Neural progenitor cell (in vitro differentiated cells): ENCODE measurements at regions not wholly inside any gene's neighbourhood (a gene's known extent, or its start where the extent isn't known, plus 50 kb on each side); places are given as distances from the start of the nearest gene placed in this dataset.

Experiments used
- DNase-seq: peaks from one replicate; pipeline ENCODE4 v3.0.0-alpha.2; 2016; ENCODE audit warnings: low spot score
- H2AFZ ChIP-seq: fragments of 200-600 bp; sonication (generic); replicated peaks from 2 replicates; pipeline ENCODE4 v1.6.1; 2016; ENCODE audit warnings: antibody characterized with exemption
- H3F3A ChIP-seq: fragments of 200-600 bp; sonication (generic); 2 replicates; pipeline ENCODE4 v1.6.1; 2016; ENCODE audit warnings: antibody characterized with exemption, low read depth
- H3K27ac ChIP-seq: fragments of 200-600 bp; sonication (generic); 2 replicates; pipeline ENCODE4 v1.5.1; 2016; ENCODE audit warnings: mild to moderate bottlenecking
- H3K27me3 ChIP-seq: fragments of 200-600 bp; sonication (generic); 2 replicates; pipeline ENCODE4 v1.6.1; 2016; ENCODE audit warnings: mild to moderate bottlenecking, moderate library complexity
- H3K36me3 ChIP-seq: fragments of 200-600 bp; sonication (generic); 2 replicates; pipeline ENCODE4 v1.5.1; 2016
- H3K4me1 ChIP-seq: fragments of 200-600 bp; sonication (generic); 2 replicates; pipeline ENCODE4 v1.6.1; 2016; ENCODE audit warnings: mixed run types
- H3K4me2 ChIP-seq: fragments of 200-600 bp; sonication (generic); 2 replicates; pipeline ENCODE4 v1.6.1; 2016
- H3K4me3 ChIP-seq: fragments of 200-600 bp; sonication (generic); 2 replicates; pipeline ENCODE4 v1.5.1; 2016
- H3K79me2 ChIP-seq: fragments of 200-600 bp; sonication (generic); 2 replicates; pipeline ENCODE4 v1.6.1; 2016; ENCODE audit warnings: low read depth
- H3K9ac ChIP-seq: fragments of 200-600 bp; sonication (generic); 2 replicates; pipeline ENCODE4 v1.6.1; 2016
- H3K9me3 ChIP-seq: fragments of 200-600 bp; sonication (generic); 2 replicates; pipeline ENCODE4 v1.5.1; 2016; ENCODE audit warnings: low read depth
- H4K20me1 ChIP-seq: fragments of 200-600 bp; sonication (generic); 2 replicates; pipeline ENCODE4 v1.6.1; 2016; ENCODE audit warnings: low read depth
- H3K27ac Mint-ChIP-seq: 3 replicates; pipeline ENCODE4 v1.8.0; 2021; ENCODE audit warnings: mixed read lengths
- H3K27me3 Mint-ChIP-seq: 2 replicates; pipeline ENCODE4 v1.8.0; 2022; ENCODE audit warnings: low read depth, mild to moderate bottlenecking, inconsistent platforms, moderate library complexity, mixed read lengths; ENCODE audit not compliant: insufficient read depth
- H3K36me3 Mint-ChIP-seq: 3 replicates; pipeline ENCODE4 v1.8.0; 2021; ENCODE audit warnings: mixed read lengths
- H3K4me1 Mint-ChIP-seq: 3 replicates; pipeline ENCODE4 v1.8.0; 2021; ENCODE audit warnings: mixed read lengths
- H3K4me3 Mint-ChIP-seq: 3 replicates; pipeline ENCODE4 v1.8.0; 2021; ENCODE audit warnings: mild to moderate bottlenecking, moderate library complexity, mixed read lengths
- H3K9me3 Mint-ChIP-seq: 3 replicates; pipeline ENCODE4 v1.8.0; 2020; ENCODE audit warnings: mixed read lengths
- CTCF ChIP-seq: fragments of 200-600 bp; sonication (generic); IDR thresholded peaks from 2 replicates; pipeline ENCODE4 v1.5.1; 2017; ENCODE audit warnings: antibody characterized with exemption, mild to moderate bottlenecking
- EZH2 ChIP-seq: fragments of 200-600 bp; sonication (generic); IDR thresholded peaks from 2 replicates; pipeline ENCODE4 v1.6.1; 2017; ENCODE audit warnings: antibody characterized with exemption, mild to moderate bottlenecking, moderate library complexity
- EZH2phosphoT487 ChIP-seq: fragments of 200-600 bp; sonication (generic); IDR thresholded peaks from 2 replicates; pipeline ENCODE4 v1.6.1; 2017; ENCODE audit warnings: antibody characterized with exemption

DNA sequence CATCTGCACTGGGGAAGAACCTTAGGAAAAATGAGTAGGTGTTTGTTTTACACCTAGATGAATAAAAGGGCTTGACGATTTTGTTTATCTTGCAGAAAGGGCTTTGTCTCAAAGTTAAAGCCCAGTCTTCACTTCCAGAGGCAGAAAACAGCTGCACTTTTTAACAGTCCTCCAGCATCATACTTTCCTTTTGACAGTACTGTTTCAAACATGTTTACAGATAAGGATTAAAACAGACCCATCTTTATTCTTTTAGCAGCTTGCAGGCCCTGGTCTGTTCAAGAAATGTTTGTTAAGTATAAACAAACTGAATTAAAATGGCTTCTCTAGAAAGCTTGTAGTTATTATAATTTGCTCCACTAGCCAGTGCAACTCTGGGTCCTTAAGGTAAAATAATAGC, 374.2 kb downstream of the EPHA7 start:
- no peak overlapping the region for H3K9ac ChIP-seq
- no peaks in the 10 kb centered on the region for H3K36me3 ChIP-seq
- H3K9me3 ChIP-seq: no peaks in the 10 kb centered on the region
- TF ChIP-seq EZH2phosphoT487 (no peak), CTCF (no peak), EZH2 (no peak)
- no peaks in the 10 kb centered on the region for H3K79me2 ChIP-seq
- no peaks in the 10 kb centered on the region for H3K27me3 ChIP-seq
- peaks cover 4% of the 10 kb centered on the region for H3F3A ChIP-seq
- H3K4me3 ChIP-seq: no peak overlapping the region
- Mint-ChIP-seq H3K27me3 (peaks cover 2% of the 10 kb centered on the region), H3K4me3 (no peak overlapping the region), H3K27ac (no peak overlapping the region), H3K9me3 (no peaks in the 10 kb centered on the region), H3K4me1 (peaks cover 2% of the 10 kb centered on the region), H3K36me3 (no peaks in the 10 kb centered on the region)
- no peaks in the 10 kb centered on the region for H4K20me1 ChIP-seq
- peaks cover 38% of the 10 kb centered on the region for H3K4me1 ChIP-seq
- no peak for DNase-seq
- peak overlapping the region; percentile 50 for H3K27ac ChIP-seq
- peak overlapping the region; percentile 14 for H3K4me2 ChIP-seq
- H2AFZ ChIP-seq: peak overlapping the region; percentile 87

DNA sequence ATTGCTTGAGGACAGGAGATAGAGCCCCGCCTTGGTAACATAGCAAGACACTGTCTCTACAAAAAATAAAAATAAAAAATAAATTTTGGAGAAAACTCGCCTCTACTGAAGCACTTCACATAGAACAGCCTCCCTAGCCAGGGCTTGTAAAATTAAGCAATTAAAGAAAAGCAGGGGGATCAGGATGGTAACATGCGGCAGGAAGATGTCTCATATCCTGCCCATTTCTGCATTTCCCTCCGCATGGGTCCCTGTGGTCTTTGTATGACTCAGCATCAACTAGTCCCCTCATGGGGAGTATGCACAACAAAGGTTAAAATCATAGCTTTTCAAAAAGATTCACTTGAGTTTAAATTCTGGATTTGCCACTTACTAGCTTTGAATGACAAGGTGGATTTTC, 379.0 kb downstream of the EPHA7 start:
- no peak overlapping the region for H2AFZ ChIP-seq
- no peaks in the 10 kb centered on the region for H3K27me3 ChIP-seq
- no peaks in the 10 kb centered on the region for H4K20me1 ChIP-seq
- no peak overlapping the region for H3K27ac ChIP-seq
- Mint-ChIP-seq H3K4me1 (peaks cover 2% of the 10 kb centered on the region), H3K27ac (no peak overlapping the region), H3K4me3 (no peak overlapping the region), H3K27me3 (peaks cover 4% of the 10 kb centered on the region), H3K9me3 (peaks cover 21% of the 10 kb centered on the region), H3K36me3 (peaks cover 2% of the 10 kb centered on the region)
- H3F3A ChIP-seq: peaks cover 4% of the 10 kb centered on the region
- H3K4me2 ChIP-seq: no peak overlapping the region
- H3K4me1 ChIP-seq: peaks cover 16% of the 10 kb centered on the region
- H3K4me3 ChIP-seq: no peak overlapping the region
- H3K79me2 ChIP-seq: no peaks in the 10 kb centered on the region
- no peak overlapping the region for H3K9ac ChIP-seq
- no peaks in the 10 kb centered on the region for H3K36me3 ChIP-seq
- TF ChIP-seq EZH2 (no peak), EZH2phosphoT487 (no peak), CTCF (no peak)
- no peaks in the 10 kb centered on the region for H3K9me3 ChIP-seq
- DNase-seq: no peak

- H3K9me3 Mint-ChIP-seq: peaks cover 25% of the 10 kb centered on the region
- Histone ChIP-seq H3K27ac (no peak overlapping the region), H3K4me1 (no peaks in the 10 kb centered on the region), H3K9me3 (no peaks in the 10 kb centered on the region), H3K79me2 (no peaks in the 10 kb centered on the region), H3K4me3 (no peak overlapping the region), H3F3A (no peaks in the 10 kb centered on the region), H3K4me2 (no peak overlapping the region), H3K27me3 (no peaks in the 10 kb centered on the region), H4K20me1 (no peaks in the 10 kb centered on the region), H3K36me3 (no peaks in the 10 kb centered on the region), H2AFZ (no peak overlapping the region), H3K9ac (no peak overlapping the region)
- H3K4me1 Mint-ChIP-seq: no peaks in the 10 kb centered on the region
- peak; percentile 64 for TF ChIP-seq CTCF
- no peak for TF ChIP-seq EZH2phosphoT487
- H3K36me3 Mint-ChIP-seq: peaks cover 2% of the 10 kb centered on the region
- DNase-seq: peak; percentile 43
- peaks cover 4% of the 10 kb centered on the region for H3K27me3 Mint-ChIP-seq
- no peak overlapping the region for H3K27ac Mint-ChIP-seq
- H3K4me3 Mint-ChIP-seq: no peak overlapping the region
Observed at GRCh38 chr6:93036835-93037234, 382.5 kb downstream of the EPHA7 start.
